H1 (cell line): ENCODE measurements at regions not wholly inside any gene's neighbourhood (a gene's known extent, or its start where the extent isn't known, plus 50 kb on each side); places are given as distances from the start of the nearest gene placed in this dataset.
A peak's percentile ranks its signal among the peaks of the same experiment; 100 is the strongest.

Source experiments
- CTCF ChIA-PET: fragments of 300-600 bp; sonication (Branson Sonifier 250); formaldehyde crosslinking; loops from one replicate; lab custom pipeline; 2021; ENCODE audit not compliant: partially characterized antibody; lab: Charles Lee
- POLR2A ChIA-PET: fragments of 300-600 bp; sonication (Branson Sonifier 250); formaldehyde crosslinking; loops from one replicate; lab custom pipeline; 2021; ENCODE audit warnings: inconsistent platforms; ENCODE audit not compliant: partially characterized antibody; lab: Charles Lee
- DNase-seq, 2 experiments: peaks; one replicate each; pipeline versions ENCODE4 v3.0.0 to v3.0.0-alpha.2; 2010 to 2022; ENCODE audit warnings: low spot score in 2 of 2, low read depth in 1 of 2, mixed read lengths in 1 of 2
- FAIRE-seq: peaks from 2 replicates; lab custom pipeline; 2011; peaks lifted over from hg19 to GRCh38; lab: Jason Lieb, UNC
- H2AFZ ChIP-seq: 2 replicates; pipeline ENCODE4 v1.8.1; 2012; ENCODE audit warnings: low read length, inconsistent platforms
- H2AK5ac ChIP-seq: 2 replicates; pipeline ENCODE4 v1.6.1; 2013; ENCODE audit warnings: low read depth, low read length
- H2BK120ac ChIP-seq: replicated peaks from 2 replicates; pipeline ENCODE3; 2013; ENCODE audit warnings: low read depth, low read length, inconsistent platforms
- H2BK12ac ChIP-seq: 2 replicates; pipeline ENCODE4 v1.6.1; 2013; ENCODE audit warnings: low read depth, low read length
- H2BK15ac ChIP-seq: 2 replicates; pipeline ENCODE4 v1.6.1; 2013; ENCODE audit warnings: low read length
- H2BK20ac ChIP-seq: 2 replicates; pipeline ENCODE4 v1.6.1; 2013; ENCODE audit warnings: low read length
- H2BK5ac ChIP-seq: 2 replicates; pipeline ENCODE4 v1.6.1; 2013; ENCODE audit warnings: low read depth, low read length
- H3K14ac ChIP-seq: 2 replicates; pipeline ENCODE4 v1.6.1; 2013; ENCODE audit warnings: inconsistent platforms; ENCODE audit not compliant: insufficient read length
- H3K18ac ChIP-seq: 2 replicates; pipeline ENCODE4 v1.6.1; 2013; ENCODE audit warnings: low read length; ENCODE audit errors: extremely low read depth
- H3K23ac ChIP-seq: 2 replicates; pipeline ENCODE4 v1.6.1; 2013; ENCODE audit warnings: inconsistent platforms; ENCODE audit not compliant: insufficient read length
- H3K23me2 ChIP-seq: 2 replicates; pipeline ENCODE4 v1.6.1; 2013; ENCODE audit warnings: low read depth, low read length
- H3K27ac ChIP-seq: 2 replicates; pipeline ENCODE4 v1.6.1; 2011; ENCODE audit warnings: low read depth, low read length, inconsistent platforms
- H3K27me3 ChIP-seq, 4 experiments: replicated peaks in 1 of 4; 1 replicate in 1 of 4; 2 replicates in 3 of 4; pipeline versions ENCODE4 v1.6.1 to v1.8.1; 2011 to 2013; ENCODE audit warnings: low read length in 3 of 4, mild to moderate bottlenecking in 3 of 4, inconsistent platforms in 2 of 4, mixed read lengths in 2 of 4, moderate library complexity in 1 of 4; ENCODE audit not compliant: control insufficient read depth in 3 of 4, insufficient read depth in 3 of 4; ENCODE audit errors: extremely low read depth in 1 of 4
- H3K36me3 ChIP-seq, 4 experiments: 2 replicates each; pipeline versions ENCODE4 v1.6.1 to v1.8.1; 2011 to 2013; ENCODE audit warnings: mild to moderate bottlenecking in 4 of 4, low read length in 3 of 4, moderate library complexity in 2 of 4, control low read depth in 1 of 4, inconsistent platforms in 1 of 4; ENCODE audit not compliant: insufficient read depth in 4 of 4, control insufficient read depth in 2 of 4
- H3K4ac ChIP-seq: replicated peaks from 2 replicates; pipeline ENCODE3; 2013; ENCODE audit warnings: low read length, low read depth, mixed read lengths, inconsistent platforms; ENCODE audit not compliant: insufficient read length
- H3K4me1 ChIP-seq, 4 experiments: replicated peaks in 1 of 4; 1 replicate in 1 of 4; 2 replicates in 3 of 4; pipeline versions ENCODE4 v1.6.1 to v1.8.1; 2011 to 2013; ENCODE audit warnings: low read length in 3 of 4, inconsistent platforms in 2 of 4, mixed read lengths in 1 of 4; ENCODE audit not compliant: insufficient read depth in 4 of 4, control insufficient read depth in 3 of 4
- H3K4me2 ChIP-seq, 2 experiments: 2 replicates each; pipeline versions ENCODE4 v1.6.1 to v1.8.1; 2011 to 2013; ENCODE audit warnings: low read depth in 2 of 2, low read length in 2 of 2, control low read depth in 1 of 2, inconsistent platforms in 1 of 2, mild to moderate bottlenecking in 1 of 2; ENCODE audit not compliant: insufficient read depth in 1 of 2
- H3K4me3 ChIP-seq, 4 experiments: fragments of 200-600, 300-600 bp in 1 of 4; sonication (generic), shearing (Covaris generic), sonication (Bioruptor Twin) in 1 of 4; 2 replicates each; pipeline versions ENCODE4 v1.5.1 to v1.8.1; 2011 to 2016; ENCODE audit warnings: low read length in 4 of 4, low read depth in 3 of 4, control low read depth in 2 of 4, inconsistent platforms in 2 of 4, mild to moderate bottlenecking in 2 of 4, mixed read lengths in 1 of 4, moderate library complexity in 1 of 4; ENCODE audit not compliant: insufficient read depth in 2 of 4; ENCODE audit errors: extremely low read depth in 1 of 4
- H3K56ac ChIP-seq: replicated peaks from 2 replicates; pipeline ENCODE3; 2013; ENCODE audit warnings: low read depth, mild to moderate bottlenecking, mixed read lengths, low read length, inconsistent platforms; ENCODE audit not compliant: insufficient read length
- H3K79me1 ChIP-seq: 2 replicates; pipeline ENCODE4 v1.6.1; 2013; ENCODE audit warnings: low read depth, low read length, control low read depth
- H3K79me2 ChIP-seq, 2 experiments: 2 replicates each; pipeline versions ENCODE4 v1.6.1 to v1.8.1; 2012 to 2013; ENCODE audit warnings: low read length in 2 of 2, mild to moderate bottlenecking in 2 of 2, inconsistent platforms in 1 of 2; ENCODE audit not compliant: insufficient read depth in 2 of 2, control insufficient read depth in 1 of 2
- H3K9ac ChIP-seq, 4 experiments: replicated peaks in 1 of 4; 1 replicate in 1 of 4; 2 replicates in 3 of 4; pipeline versions ENCODE4 v1.6.1 to v1.8.1; 2011 to 2013; ENCODE audit warnings: low read depth in 3 of 4, low read length in 3 of 4, control low read depth in 2 of 4, mild to moderate bottlenecking in 2 of 4, moderate library complexity in 2 of 4, inconsistent platforms in 1 of 4; ENCODE audit errors: extremely low read depth in 1 of 4
- H3K9me3 ChIP-seq, 2 experiments: 2 replicates each; pipeline versions ENCODE4 v1.6.1 to v1.8.1; 2012 to 2013; ENCODE audit warnings: mild to moderate bottlenecking in 2 of 2, moderate library complexity in 2 of 2, control low read depth in 1 of 2, inconsistent platforms in 1 of 2, low read depth in 1 of 2, low read length in 1 of 2, mixed read lengths in 1 of 2; ENCODE audit not compliant: insufficient read depth in 2 of 2
- H4K20me1 ChIP-seq, 2 experiments: replicated peaks in 1 of 2; 2 replicates each; pipeline versions ENCODE3 to v1.8.1; 2011 to 2013; ENCODE audit warnings: inconsistent platforms in 2 of 2, low read length in 2 of 2, mild to moderate bottlenecking in 1 of 2; ENCODE audit not compliant: insufficient read depth in 2 of 2, control insufficient read depth in 1 of 2
- H4K5ac ChIP-seq: 2 replicates; pipeline ENCODE4 v1.6.1; 2013; ENCODE audit warnings: low read length, low read depth, mixed read lengths, inconsistent platforms; ENCODE audit not compliant: insufficient read length
- H4K8ac ChIP-seq: 2 replicates; pipeline ENCODE4 v1.8.0; 2013; ENCODE audit warnings: mild to moderate bottlenecking, moderate library complexity, low read length, inconsistent platforms; ENCODE audit not compliant: insufficient read depth; ENCODE audit errors: extremely low read depth
- H4K91ac ChIP-seq: replicated peaks from 2 replicates; pipeline ENCODE3; 2013; ENCODE audit warnings: low read length, mixed read lengths, inconsistent platforms; ENCODE audit not compliant: insufficient read length
- CREB1 ChIP-seq: IDR thresholded peaks from 2 replicates; pipeline ENCODE4 v1.6.1; 2012; ENCODE audit warnings: inconsistent platforms
- KDM1A ChIP-seq: fragments of 200-600, 300-600 bp; sonication (generic); IDR thresholded peaks from 2 replicates; pipeline ENCODE4 v1.7.1; 2016; ENCODE audit warnings: mild to moderate bottlenecking, low read length, borderline replicate concordance
- SIRT6 ChIP-seq: IDR thresholded peaks from one replicate; pipeline ENCODE4 v1.7.1; 2012; ENCODE audit warnings: low read length, inconsistent platforms
- SIX5 ChIP-seq: IDR thresholded peaks from 2 replicates; pipeline ENCODE4 v1.6.1; 2011; ENCODE audit warnings: mild to moderate bottlenecking, low read depth, low read length
- WGBS, 2 experiments: shearing (Covaris generic) in 1 of 2; methylation state at CpG; one replicate each; pipeline versions ENCODE4 v1.1.6 to v1.1.7; 2013 to 2015; ENCODE audit warnings: low lambda C conversion rate in 2 of 2, mixed read lengths in 2 of 2, inconsistent platforms in 1 of 2, low coverage in 1 of 2, missing lambda C conversion rate in 1 of 2; ENCODE audit not compliant: insufficient replicate concordance in 2 of 2, insufficient coverage in 1 of 2, insufficient read length in 1 of 2; ENCODE audit errors: extremely low coverage in 1 of 2, missing lambda C conversion rate in 1 of 2; 5-methylcytosine and 5-hydroxymethylcytosine counted together

DNA sequence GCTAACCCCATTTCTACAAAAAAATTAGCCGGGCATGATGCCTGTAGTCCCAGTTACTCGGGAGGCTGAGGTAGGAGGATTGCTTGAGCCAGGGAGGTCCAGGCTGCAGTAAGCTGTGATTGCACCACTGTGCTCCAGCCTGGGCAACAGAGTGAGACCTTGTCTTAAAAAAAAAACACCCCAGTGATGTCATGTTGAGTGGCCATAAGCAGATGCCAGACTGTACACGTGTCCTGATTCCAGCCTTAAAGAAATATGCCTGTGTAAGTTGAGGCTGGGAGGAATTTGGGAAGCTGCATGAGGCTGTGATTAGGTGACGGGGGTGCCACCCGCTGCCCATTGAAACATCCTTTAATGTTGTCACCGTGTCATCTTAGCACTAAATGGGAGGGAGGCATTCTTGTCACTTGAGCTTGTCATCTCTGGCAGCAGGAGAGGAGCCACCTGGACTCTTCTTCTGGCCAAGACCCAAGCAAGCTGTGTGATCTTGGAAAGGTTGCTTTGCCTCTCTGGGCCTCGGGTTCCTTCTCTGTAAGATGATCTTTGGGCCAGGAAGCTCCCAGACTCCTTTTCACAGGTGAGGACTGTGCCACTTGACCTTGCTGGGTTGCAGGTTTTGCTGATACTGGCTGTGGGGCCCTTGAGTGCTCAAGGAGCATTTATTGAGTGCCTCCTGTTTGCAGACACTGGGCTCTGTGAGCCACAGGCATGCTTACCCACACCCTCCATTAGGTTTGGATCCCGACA, 98.3 kb upstream of the CIBAR2 start:
- H3K36me3 ChIP-seq, result no peaks in the 10 kb centered on the region
- WGBS, 2 experiments, result 89% methylated on average over 8 of the region's 8 CpGs; no CpG with 5 or more reads in 1 of the 2 experiments
- H4K5ac ChIP-seq, result no peak overlapping the region
- no peak overlapping the region for H2BK120ac ChIP-seq
- no peak overlapping the region for H3K18ac ChIP-seq
- no peak overlapping the region for H2AFZ ChIP-seq
- no peaks in the 10 kb centered on the region for H3K27me3 ChIP-seq
- TF ChIP-seq SIRT6, result no peak
- TF ChIP-seq SIX5, result no peak
- TF ChIP-seq KDM1A, result peak; percentile 14; the same call in 1 of the 2 replicates
- no peak for TF ChIP-seq CREB1
- H3K4me2 ChIP-seq, result no peak overlapping the region
- no peaks in the 10 kb centered on the region for H3K23me2 ChIP-seq
- H3K4ac ChIP-seq, result no peak overlapping the region
- H3K27ac ChIP-seq, result no peak overlapping the region
- DNase-seq (no peak), FAIRE-seq (no peak)
- ChIA-PET POLR2A (interaction anchor here (1.0 kb wide), 1 partner anchor 13 kb away, joined by 3 read pairs; no protein-coding TSS in a partner anchor), CTCF (interaction anchor here (0.7 to 3.3 kb wide), 15 partner anchors 16 to 180 kb away, joined by 3 to 10 read pairs (median 3); no protein-coding TSS in a partner anchor)
- no peak overlapping the region for H2BK12ac ChIP-seq
- no peaks in the 10 kb centered on the region for H3K9me3 ChIP-seq
- H3K4me3 ChIP-seq, result no peak overlapping the region
- H3K23ac ChIP-seq, result no peak overlapping the region
- H3K56ac ChIP-seq, result no peak overlapping the region
- no peak overlapping the region for H3K14ac ChIP-seq
- H4K91ac ChIP-seq, result no peak overlapping the region
- no peak overlapping the region for H3K9ac ChIP-seq
- no peak overlapping the region for H4K8ac ChIP-seq
- no peak overlapping the region for H2BK5ac ChIP-seq
- H2BK15ac ChIP-seq, result no peak overlapping the region
- peaks cover 0 to 4% of the 10 kb centered on the region in 2 experiments; a peak in 1 of 4 replicates for H3K79me2 ChIP-seq
- H4K20me1 ChIP-seq, result peaks cover 0 to 11% of the 10 kb centered on the region in 2 experiments
- H3K4me1 ChIP-seq, result peaks cover 2 to 24% (median 19%) of the 10 kb centered on the region in 4 experiments
- H2BK20ac ChIP-seq, result no peak overlapping the region
- no peak overlapping the region for H2AK5ac ChIP-seq
- peaks cover 10% of the 10 kb centered on the region for H3K79me1 ChIP-seq
